Liver (tissue), 3 donors: ENCODE measurements at regions not wholly inside any gene's neighbourhood (a gene's known extent, or its start where the extent isn't known, plus 50 kb on each side); places are given as distances from the start of the nearest gene placed in this dataset.
"Not testable (repeated sequence)": the region's sequence is repeated elsewhere in the genome, so short reads cannot be mapped to it uniquely, and the experiment has no call there.

Experiments used
- CTCF ChIP-seq: fragments of 150-350 bp; IDR thresholded peaks from 2 replicates; pipeline ENCODE4 v1.5.1; 2017; ENCODE audit warnings: improper control_type of control experiment, low read depth, low read length; ENCODE audit not compliant: missing input control
- EGR1 ChIP-seq, 2 donors: IDR thresholded peaks; 2 replicates each; pipeline ENCODE4 v1.6.1; 2016 to 2018; ENCODE audit warnings: antibody characterized with exemption in 2 of 2, low read depth in 2 of 2
- GABPA ChIP-seq, 2 donors: IDR thresholded peaks in 1 of 2; conservative IDR thresholded peaks in 1 of 2; 2 replicates each; pipeline ENCODE4 v1.6.1; 2016; ENCODE audit warnings: antibody characterized with exemption in 2 of 2, mild to moderate bottlenecking in 1 of 2, moderate library complexity in 1 of 2
- JUND ChIP-seq, 2 donors: IDR thresholded peaks; 2 replicates each; pipeline ENCODE4 v1.6.1; 2016; ENCODE audit warnings: antibody characterized with exemption in 2 of 2
- MAX ChIP-seq: IDR thresholded peaks from 2 replicates; pipeline ENCODE4 v1.6.1; 2016; ENCODE audit warnings: antibody characterized with exemption
- NR2F2 ChIP-seq: IDR thresholded peaks from 2 replicates; pipeline ENCODE4 v1.6.1; 2016; ENCODE audit warnings: antibody characterized with exemption
- RAD21 ChIP-seq, 2 donors: IDR thresholded peaks; 2 replicates each; pipeline ENCODE4 v1.6.1; 2016; ENCODE audit warnings: antibody characterized with exemption in 2 of 2, mild to moderate bottlenecking in 2 of 2
- REST ChIP-seq: IDR thresholded peaks from 2 replicates; pipeline ENCODE4 v1.6.1; 2016; ENCODE audit warnings: antibody characterized with exemption, mild to moderate bottlenecking
- RXRA ChIP-seq, 2 donors: IDR thresholded peaks; 2 replicates each; pipeline ENCODE4 v1.6.1; 2017 to 2018; ENCODE audit warnings: antibody characterized with exemption in 2 of 2, mild to moderate bottlenecking in 1 of 2
- SP1 ChIP-seq: IDR thresholded peaks from 2 replicates; pipeline ENCODE4 v1.6.1; 2018; ENCODE audit warnings: antibody characterized with exemption, mild to moderate bottlenecking
- TAF1 ChIP-seq: conservative IDR thresholded peaks from 2 replicates; pipeline ENCODE4 v1.6.1; 2016; ENCODE audit warnings: antibody characterized with exemption, mild to moderate bottlenecking
- YY1 ChIP-seq: IDR thresholded peaks from 2 replicates; pipeline ENCODE4 v1.6.1; 2016; ENCODE audit warnings: antibody characterized with exemption, mild to moderate bottlenecking
- TF ChIP-seq, protein P1 (sequence below): IDR thresholded peaks from 2 replicates; pipeline ENCODE4 v1.6.1; 2016; ENCODE audit warnings: antibody characterized with exemption
- donor health status: healthy.
- donor health status: healthy.

- not testable (repeated sequence) for TF ChIP-seq TAF1; RXRA (IDR thresholded peaks at IDR 0.05); CTCF; SP1; MAX; REST; YY1; RAD21 (IDR thresholded peaks at IDR 0.05); GABPA (IDR thresholded peaks at IDR 0.05 in 1 of 2, conservative IDR thresholded peaks at IDR 0.05 in 1 of 2); EGR1 (IDR thresholded peaks at IDR 0.05; ENCODE audit: low read depth in 2 of 2); NR2F2; JUND (IDR thresholded peaks at IDR 0.05)
- TF ChIP-seq, protein P1, sequence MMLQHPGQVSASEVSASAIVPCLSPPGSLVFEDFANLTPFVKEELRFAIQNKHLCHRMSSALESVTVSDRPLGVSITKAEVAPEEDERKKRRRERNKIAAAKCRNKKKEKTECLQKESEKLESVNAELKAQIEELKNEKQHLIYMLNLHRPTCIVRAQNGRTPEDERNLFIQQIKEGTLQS: not testable (repeated sequence)
Observed at GRCh38 chr2:110022278-110022677, 93.3 kb downstream of the MALL start.
